ENCODE measurements at regions not wholly inside any gene's neighbourhood (a gene's known extent, or its start where the extent isn't known, plus 50 kb on each side); places are given as distances from the start of the nearest gene placed in this dataset.

DNA sequence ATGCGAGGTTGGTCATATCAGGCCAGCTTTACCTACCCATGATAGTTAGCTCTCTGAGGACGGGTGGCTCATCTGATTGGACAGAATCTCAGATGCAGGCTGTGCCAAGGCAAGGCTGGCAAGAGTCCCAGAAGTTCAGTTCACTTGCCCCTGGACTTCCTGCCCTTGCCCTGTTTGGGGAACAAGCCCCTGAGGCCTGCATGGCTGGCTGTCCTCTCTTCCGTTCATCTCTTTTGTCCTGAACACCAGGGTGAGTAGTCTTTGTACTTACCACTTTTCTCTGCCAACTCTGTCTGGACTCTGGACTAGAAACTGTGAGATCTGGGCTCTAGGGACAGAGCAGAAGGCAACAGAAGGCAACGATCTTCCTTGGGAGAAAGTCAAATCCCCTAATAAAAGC, 769.9 kb downstream of the QKI start:
- Histone ChIP-seq H3K4me1 (ENCODE audit: insufficient read depth, low read length) (no peaks in the 10 kb centered on the region), H3K27ac (ENCODE audit: low read depth in 1 of 2, low read length in 2 of 2) (no peak overlapping the region), H3K4me3 (ENCODE audit: low read length) (no peak overlapping the region), H3K36me3 (ENCODE audit: insufficient read depth, low read length) (no peaks in the 10 kb centered on the region), H3K27me3 (ENCODE audit: control insufficient read depth in 1 of 2, insufficient read depth in 2 of 2, low read length in 2 of 2) (no peaks in the 10 kb centered on the region), H3K9me3 (ENCODE audit: control insufficient read depth in 1 of 2, insufficient read depth in 1 of 2, low read length in 2 of 2) (peaks cover 0 to 3% of the 10 kb centered on the region in 2 experiments)
- no peaks in the 10 kb centered on the region for H3K36me3 Mint-ChIP-seq (ENCODE audit: low read depth)
- ChIA-PET POLR2A (no interaction called here), CTCF (interaction anchor here (1.5 kb wide), 1 partner anchor 10 kb away, joined by 3 read pairs; no protein-coding TSS in a partner anchor)
- no peaks in the 10 kb centered on the region for H3K9me3 Mint-ChIP-seq
- no peak for DNase-seq
- ATAC-seq (ENCODE audit: poor library complexity), result no peak
- intact Hi-C loops (cut with DNase I, micrococcal nuclease), result no loop called here
- no peak overlapping the region for H3K27ac Mint-ChIP-seq
- TF ChIP-seq, protein P1, sequence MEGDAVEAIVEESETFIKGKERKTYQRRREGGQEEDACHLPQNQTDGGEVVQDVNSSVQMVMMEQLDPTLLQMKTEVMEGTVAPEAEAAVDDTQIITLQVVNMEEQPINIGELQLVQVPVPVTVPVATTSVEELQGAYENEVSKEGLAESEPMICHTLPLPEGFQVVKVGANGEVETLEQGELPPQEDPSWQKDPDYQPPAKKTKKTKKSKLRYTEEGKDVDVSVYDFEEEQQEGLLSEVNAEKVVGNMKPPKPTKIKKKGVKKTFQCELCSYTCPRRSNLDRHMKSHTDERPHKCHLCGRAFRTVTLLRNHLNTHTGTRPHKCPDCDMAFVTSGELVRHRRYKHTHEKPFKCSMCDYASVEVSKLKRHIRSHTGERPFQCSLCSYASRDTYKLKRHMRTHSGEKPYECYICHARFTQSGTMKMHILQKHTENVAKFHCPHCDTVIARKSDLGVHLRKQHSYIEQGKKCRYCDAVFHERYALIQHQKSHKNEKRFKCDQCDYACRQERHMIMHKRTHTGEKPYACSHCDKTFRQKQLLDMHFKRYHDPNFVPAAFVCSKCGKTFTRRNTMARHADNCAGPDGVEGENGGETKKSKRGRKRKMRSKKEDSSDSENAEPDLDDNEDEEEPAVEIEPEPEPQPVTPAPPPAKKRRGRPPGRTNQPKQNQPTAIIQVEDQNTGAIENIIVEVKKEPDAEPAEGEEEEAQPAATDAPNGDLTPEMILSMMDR (IDR thresholded peaks at IDR 0.05), result no peak
- no peaks in the 10 kb centered on the region for H3K27me3 Mint-ChIP-seq
- H3K4me3 Mint-ChIP-seq, result no peak overlapping the region
- H3K4me1 Mint-ChIP-seq (ENCODE audit: low read depth), result no peaks in the 10 kb centered on the region

DNA sequence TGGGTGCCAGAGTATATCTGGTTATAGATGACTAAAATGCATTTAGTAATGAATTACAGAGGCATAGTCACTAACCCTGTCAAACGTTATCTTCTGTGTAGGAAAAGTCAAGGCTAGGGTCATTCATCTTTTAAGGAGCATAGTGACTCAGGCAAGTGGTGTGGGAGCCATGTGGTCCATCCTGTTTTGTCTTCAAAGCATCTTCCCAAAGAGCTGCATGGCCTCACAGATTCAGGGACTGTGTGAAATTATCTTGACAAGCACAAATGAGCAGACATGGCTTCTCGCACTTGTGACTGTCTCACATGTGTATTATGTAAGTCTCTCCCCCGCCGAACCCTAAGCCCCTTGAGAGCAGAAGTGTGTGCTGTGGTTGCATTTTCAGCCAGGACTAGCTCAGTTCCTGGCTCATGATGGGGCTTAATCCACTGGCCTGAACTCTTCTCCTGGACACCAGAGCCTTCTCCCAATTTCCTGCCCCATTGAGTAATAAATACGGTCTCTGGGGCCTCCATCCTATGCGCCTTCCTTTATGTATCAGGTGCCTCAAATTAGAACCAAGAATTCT, 769.1 kb downstream of the QKI start:
- intact Hi-C loops (cut with DNase I, micrococcal nuclease), result no loop called here
- no peak overlapping the region for H3K4me3 Mint-ChIP-seq
- ChIA-PET POLR2A (no interaction called here), CTCF (interaction anchor here (1.5 kb wide), 1 partner anchor 10 kb away, joined by 3 read pairs; no protein-coding TSS in a partner anchor)
- ATAC-seq (ENCODE audit: poor library complexity), result no peak
- Histone ChIP-seq H3K4me3 (ENCODE audit: low read length) (no peak overlapping the region), H3K9me3 (ENCODE audit: control insufficient read depth in 1 of 2, insufficient read depth in 1 of 2, low read length in 2 of 2) (peaks cover 0 to 3% of the 10 kb centered on the region in 2 experiments), H3K27me3 (ENCODE audit: control insufficient read depth in 1 of 2, insufficient read depth in 2 of 2, low read length in 2 of 2) (no peaks in the 10 kb centered on the region), H3K27ac (ENCODE audit: low read depth in 1 of 2, low read length in 2 of 2) (no peak overlapping the region), H3K36me3 (ENCODE audit: insufficient read depth, low read length) (no peaks in the 10 kb centered on the region), H3K4me1 (ENCODE audit: insufficient read depth, low read length) (no peaks in the 10 kb centered on the region)
- no peaks in the 10 kb centered on the region for H3K9me3 Mint-ChIP-seq
- no peaks in the 10 kb centered on the region for H3K4me1 Mint-ChIP-seq (ENCODE audit: low read depth)
- no peaks in the 10 kb centered on the region for H3K36me3 Mint-ChIP-seq (ENCODE audit: low read depth)
- DNase-seq, result no peak
- no peaks in the 10 kb centered on the region for H3K27me3 Mint-ChIP-seq
- no peak overlapping the region for H3K27ac Mint-ChIP-seq
- TF ChIP-seq, protein P1 (IDR thresholded peaks at IDR 0.05), result no peak

DNA sequence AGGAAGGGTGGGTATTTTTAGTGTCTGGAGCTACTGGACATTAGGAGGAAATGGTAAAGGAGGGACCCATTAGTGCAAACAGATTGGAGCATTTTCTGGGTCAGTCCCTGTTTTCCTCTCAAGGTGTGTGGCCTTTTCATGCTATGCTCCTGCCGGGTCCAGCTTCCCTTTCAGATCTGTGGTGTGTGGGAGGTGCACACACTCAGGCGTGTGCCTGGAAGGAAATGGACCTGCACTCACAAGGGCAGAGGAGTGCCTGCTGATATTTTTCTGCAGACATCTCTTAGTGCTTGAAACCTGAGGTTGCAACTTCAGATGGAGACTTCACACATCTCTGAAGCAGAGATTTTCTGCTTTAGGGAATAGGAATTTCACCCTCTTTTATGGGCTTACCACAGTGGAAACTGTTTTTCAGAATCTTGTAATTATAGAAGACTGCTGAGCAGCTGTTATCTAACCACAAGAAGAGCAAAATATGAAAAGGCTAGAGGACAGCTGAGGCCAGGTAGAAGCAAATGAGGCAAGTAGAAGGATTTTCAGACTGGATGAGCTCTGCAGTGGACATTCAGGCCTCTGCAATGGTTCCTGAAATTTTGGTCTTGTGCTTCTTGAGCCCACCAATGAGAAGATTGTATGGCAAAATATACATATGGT, 764.3 kb downstream of the QKI start:
- DNase-seq (no peak), ATAC-seq (ENCODE audit: poor library complexity) (no peak)
- Histone ChIP-seq H3K4me3 (ENCODE audit: low read length) (no peak overlapping the region), H3K4me1 (ENCODE audit: insufficient read depth, low read length) (no peaks in the 10 kb centered on the region), H3K36me3 (ENCODE audit: insufficient read depth, low read length) (no peaks in the 10 kb centered on the region), H3K27ac (ENCODE audit: low read depth in 1 of 2, low read length in 2 of 2) (no peak overlapping the region), H3K9me3 (ENCODE audit: control insufficient read depth in 1 of 2, insufficient read depth in 1 of 2, low read length in 2 of 2) (peaks cover 0 to 3% of the 10 kb centered on the region in 2 experiments), H3K27me3 (ENCODE audit: control insufficient read depth in 1 of 2, insufficient read depth in 2 of 2, low read length in 2 of 2) (no peaks in the 10 kb centered on the region)
- H3K4me1 Mint-ChIP-seq (ENCODE audit: low read depth), result no peaks in the 10 kb centered on the region
- no peaks in the 10 kb centered on the region for H3K36me3 Mint-ChIP-seq (ENCODE audit: low read depth)
- ChIA-PET POLR2A (no interaction called here), CTCF (no interaction called here)
- H3K9me3 Mint-ChIP-seq, result peaks cover 5% of the 10 kb centered on the region
- H3K27ac Mint-ChIP-seq, result no peak overlapping the region
- no peak overlapping the region for H3K4me3 Mint-ChIP-seq
- no peaks in the 10 kb centered on the region for H3K27me3 Mint-ChIP-seq
- TF ChIP-seq, protein P1 (IDR thresholded peaks at IDR 0.05), result no peak
- intact Hi-C loops (cut with DNase I, micrococcal nuclease), result no loop called here

All from CD4-positive, alpha-beta T cell (primary cell).